ENCODE measurements at regions not wholly inside any gene's neighbourhood (a gene's known extent, or its start where the extent isn't known, plus 50 kb on each side); places are given as distances from the start of the nearest gene placed in this dataset.

DNA sequence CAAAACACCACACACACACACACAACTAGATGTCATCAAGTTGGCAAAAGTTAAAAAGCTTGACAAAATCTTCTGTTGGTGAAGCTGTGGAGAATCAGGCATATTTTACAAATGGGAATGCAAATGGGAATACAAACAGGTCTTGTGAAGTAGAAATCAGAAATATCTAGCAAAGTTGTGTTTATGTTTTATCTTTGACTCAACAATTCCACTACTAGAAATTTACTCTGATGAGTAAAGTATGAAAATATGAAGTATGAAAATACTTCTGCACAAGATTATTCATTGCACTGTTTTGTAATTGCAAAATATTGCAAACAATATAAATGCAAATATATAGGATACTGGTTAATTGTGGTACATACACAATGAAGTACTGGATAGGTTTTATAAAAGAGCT lies 1166.0 kb upstream of the GJE1 start:
- Histone ChIP-seq H3K9me3 (ENCODE audit: low read depth) (no peaks in the 10 kb centered on the region), H3K27me3 (no peaks in the 10 kb centered on the region), H3K36me3 (replicated peaks; ENCODE audit: insufficient read depth, low read depth) (no peaks in the 10 kb centered on the region), H3K4me1 (ENCODE audit: insufficient read depth) (no peaks in the 10 kb centered on the region), H3K9me2 (replicated peaks; ENCODE audit: insufficient read depth) (no peaks in the 10 kb centered on the region), H3K4me2 (no peak overlapping the region), H3K27ac (no peak overlapping the region), H4K20me1 (ENCODE audit: insufficient read depth, poor library complexity, severe bottlenecking) (no peaks in the 10 kb centered on the region), H2AFZ (no peak overlapping the region), H3K79me2 (no peaks in the 10 kb centered on the region), H3K4me3 (no peak overlapping the region)
- TF ChIP-seq EZH2phosphoT487 (IDR thresholded peaks at IDR 0.05; ENCODE audit: low read depth, severe bottlenecking, unreplicated experiment) (no peak), EZH2 (IDR thresholded peaks at IDR 0.05; ENCODE audit: borderline replicate concordance) (no peak)
- TF ChIP-seq, protein P1, sequence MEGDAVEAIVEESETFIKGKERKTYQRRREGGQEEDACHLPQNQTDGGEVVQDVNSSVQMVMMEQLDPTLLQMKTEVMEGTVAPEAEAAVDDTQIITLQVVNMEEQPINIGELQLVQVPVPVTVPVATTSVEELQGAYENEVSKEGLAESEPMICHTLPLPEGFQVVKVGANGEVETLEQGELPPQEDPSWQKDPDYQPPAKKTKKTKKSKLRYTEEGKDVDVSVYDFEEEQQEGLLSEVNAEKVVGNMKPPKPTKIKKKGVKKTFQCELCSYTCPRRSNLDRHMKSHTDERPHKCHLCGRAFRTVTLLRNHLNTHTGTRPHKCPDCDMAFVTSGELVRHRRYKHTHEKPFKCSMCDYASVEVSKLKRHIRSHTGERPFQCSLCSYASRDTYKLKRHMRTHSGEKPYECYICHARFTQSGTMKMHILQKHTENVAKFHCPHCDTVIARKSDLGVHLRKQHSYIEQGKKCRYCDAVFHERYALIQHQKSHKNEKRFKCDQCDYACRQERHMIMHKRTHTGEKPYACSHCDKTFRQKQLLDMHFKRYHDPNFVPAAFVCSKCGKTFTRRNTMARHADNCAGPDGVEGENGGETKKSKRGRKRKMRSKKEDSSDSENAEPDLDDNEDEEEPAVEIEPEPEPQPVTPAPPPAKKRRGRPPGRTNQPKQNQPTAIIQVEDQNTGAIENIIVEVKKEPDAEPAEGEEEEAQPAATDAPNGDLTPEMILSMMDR (IDR thresholded peaks at IDR 0.05; ENCODE audit: poor library complexity): no peak
- DNase-seq (ENCODE audit: low spot score): no peak

DNA sequence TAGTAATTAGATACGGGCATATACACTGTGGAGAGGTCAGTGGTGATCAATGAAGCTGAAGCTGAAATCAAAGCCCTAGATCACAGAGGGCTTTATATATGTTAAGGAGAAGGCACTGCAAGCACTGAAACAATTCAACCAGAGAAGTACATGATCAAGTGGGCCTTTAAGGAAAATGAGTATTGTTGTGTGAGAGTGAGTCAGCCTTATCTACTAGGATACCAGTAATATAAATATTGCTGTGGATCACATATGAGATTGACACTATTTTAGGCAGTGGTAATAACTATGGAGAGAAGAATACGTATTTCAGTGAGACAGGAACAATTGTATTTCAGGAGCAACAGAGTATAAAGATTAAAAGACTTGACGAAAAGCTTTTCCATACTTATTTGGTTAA lies 1172.2 kb upstream of the GJE1 start:
- no peak overlapping the region for H2AFZ ChIP-seq
- H3K4me1 ChIP-seq (ENCODE audit: insufficient read depth): no peaks in the 10 kb centered on the region
- no peak overlapping the region for H3K27ac ChIP-seq
- no peaks in the 10 kb centered on the region for H3K9me2 ChIP-seq (replicated peaks; ENCODE audit: insufficient read depth)
- H3K79me2 ChIP-seq: no peaks in the 10 kb centered on the region
- no peaks in the 10 kb centered on the region for H4K20me1 ChIP-seq (ENCODE audit: insufficient read depth, poor library complexity, severe bottlenecking)
- H3K4me2 ChIP-seq: no peak overlapping the region
- no peaks in the 10 kb centered on the region for H3K9me3 ChIP-seq (ENCODE audit: low read depth)
- no peaks in the 10 kb centered on the region for H3K27me3 ChIP-seq
- no peak for DNase-seq (ENCODE audit: low spot score)
- 83% methylated on average over 3 of the region's 3 CpGs for WGBS (ENCODE audit: low lambda C conversion rate, missing lambda C conversion rate)
- no peak for TF ChIP-seq EZH2phosphoT487 (IDR thresholded peaks at IDR 0.05; ENCODE audit: low read depth, severe bottlenecking, unreplicated experiment)
- TF ChIP-seq EZH2 (IDR thresholded peaks at IDR 0.05; ENCODE audit: borderline replicate concordance): no peak
- TF ChIP-seq, protein P1 (IDR thresholded peaks at IDR 0.05; ENCODE audit: poor library complexity): no peak
- H3K4me3 ChIP-seq: no peak overlapping the region
- no peaks in the 10 kb centered on the region for H3K36me3 ChIP-seq (replicated peaks; ENCODE audit: insufficient read depth, low read depth)

GRCh38 chr6:140957386-140957785 lies 1175.3 kb upstream of the GJE1 start:
- H4K20me1 ChIP-seq (ENCODE audit: insufficient read depth, poor library complexity, severe bottlenecking): no peaks in the 10 kb centered on the region
- H3K36me3 ChIP-seq (replicated peaks; ENCODE audit: insufficient read depth, low read depth): no peaks in the 10 kb centered on the region
- no peak overlapping the region for H2AFZ ChIP-seq
- H3K9me2 ChIP-seq (replicated peaks; ENCODE audit: insufficient read depth): no peaks in the 10 kb centered on the region
- TF ChIP-seq EZH2 (IDR thresholded peaks at IDR 0.05; ENCODE audit: borderline replicate concordance) (no peak), EZH2phosphoT487 (IDR thresholded peaks at IDR 0.05; ENCODE audit: low read depth, severe bottlenecking, unreplicated experiment) (no peak)
- TF ChIP-seq, protein P1 (IDR thresholded peaks at IDR 0.05; ENCODE audit: poor library complexity): no peak
- no peaks in the 10 kb centered on the region for H3K79me2 ChIP-seq
- H3K9me3 ChIP-seq (ENCODE audit: low read depth): no peaks in the 10 kb centered on the region
- no peaks in the 10 kb centered on the region for H3K4me1 ChIP-seq (ENCODE audit: insufficient read depth)
- 83% methylated on average over 2 of the region's 2 CpGs for WGBS (ENCODE audit: low lambda C conversion rate, missing lambda C conversion rate)
- H3K4me2 ChIP-seq: no peak overlapping the region
- H3K27ac ChIP-seq: no peak overlapping the region
- no peak for DNase-seq (ENCODE audit: low spot score)
- no peak overlapping the region for H3K4me3 ChIP-seq
- no peaks in the 10 kb centered on the region for H3K27me3 ChIP-seq

Data from hepatocyte (in vitro differentiated cells).